ENCODE measurements at regions not wholly inside any gene's neighbourhood (a gene's known extent, or its start where the extent isn't known, plus 50 kb on each side); places are given as distances from the start of the nearest gene placed in this dataset.

- TF ChIP-seq, protein P1, sequence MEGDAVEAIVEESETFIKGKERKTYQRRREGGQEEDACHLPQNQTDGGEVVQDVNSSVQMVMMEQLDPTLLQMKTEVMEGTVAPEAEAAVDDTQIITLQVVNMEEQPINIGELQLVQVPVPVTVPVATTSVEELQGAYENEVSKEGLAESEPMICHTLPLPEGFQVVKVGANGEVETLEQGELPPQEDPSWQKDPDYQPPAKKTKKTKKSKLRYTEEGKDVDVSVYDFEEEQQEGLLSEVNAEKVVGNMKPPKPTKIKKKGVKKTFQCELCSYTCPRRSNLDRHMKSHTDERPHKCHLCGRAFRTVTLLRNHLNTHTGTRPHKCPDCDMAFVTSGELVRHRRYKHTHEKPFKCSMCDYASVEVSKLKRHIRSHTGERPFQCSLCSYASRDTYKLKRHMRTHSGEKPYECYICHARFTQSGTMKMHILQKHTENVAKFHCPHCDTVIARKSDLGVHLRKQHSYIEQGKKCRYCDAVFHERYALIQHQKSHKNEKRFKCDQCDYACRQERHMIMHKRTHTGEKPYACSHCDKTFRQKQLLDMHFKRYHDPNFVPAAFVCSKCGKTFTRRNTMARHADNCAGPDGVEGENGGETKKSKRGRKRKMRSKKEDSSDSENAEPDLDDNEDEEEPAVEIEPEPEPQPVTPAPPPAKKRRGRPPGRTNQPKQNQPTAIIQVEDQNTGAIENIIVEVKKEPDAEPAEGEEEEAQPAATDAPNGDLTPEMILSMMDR (IDR thresholded peaks at IDR 0.05): no peak
Observed at GRCh38 chr1:209229494-209230061, 353.9 kb upstream of the CAMK1G start.

DNA sequence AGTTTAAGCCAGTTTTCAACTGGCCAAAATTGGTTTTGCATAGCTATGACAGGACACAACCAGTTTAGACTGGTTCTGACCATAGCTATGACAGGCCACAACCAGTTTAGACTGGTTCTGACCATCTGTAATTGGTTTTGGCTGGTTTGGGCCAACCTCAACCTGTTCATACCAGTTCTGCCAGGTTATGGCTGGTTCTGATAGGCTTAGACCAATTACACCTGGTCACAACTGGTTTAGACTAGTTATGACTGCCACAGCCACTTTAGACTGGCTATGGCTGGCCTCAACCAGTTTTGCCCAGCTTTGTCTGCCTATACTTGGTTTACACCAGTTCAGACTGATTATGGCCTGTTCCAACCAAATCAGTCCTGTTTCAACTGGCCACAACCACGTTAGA lies 353.2 kb upstream of the CAMK1G start:
- no peak overlapping the region for H3K27ac ChIP-seq
- no peaks in the 10 kb centered on the region for H3K4me1 ChIP-seq
- peaks cover 0 to 25% of the 10 kb centered on the region in 2 donors for H3K27me3 ChIP-seq
- no peaks in the 10 kb centered on the region for H3K36me3 ChIP-seq
- ATAC-seq (no peak), DNase-seq (no peak)
- intact Hi-C loops (cut with DNase I): no loop called here
- H3K4me3 ChIP-seq: no peak overlapping the region
- H3K9me3 ChIP-seq: peaks cover 0 to 2% of the 10 kb centered on the region in 2 donors
- TF ChIP-seq, protein P1 (IDR thresholded peaks at IDR 0.05): no peak

More at GRCh38 chr1:209229494-209230061, 353.9 kb upstream of the CAMK1G start:
- H3K9me3 ChIP-seq: peaks cover 0 to 2% of the 10 kb centered on the region in 2 donors
- H3K36me3 ChIP-seq: no peaks in the 10 kb centered on the region
- peaks cover 0 to 25% of the 10 kb centered on the region in 2 donors for H3K27me3 ChIP-seq
- intact Hi-C loops (cut with DNase I): no loop called here
- no peaks in the 10 kb centered on the region for H3K4me1 ChIP-seq
- DNase-seq (no peak), ATAC-seq (no peak)
- no peak overlapping the region for H3K4me3 ChIP-seq
- no peak overlapping the region for H3K27ac ChIP-seq

DNA sequence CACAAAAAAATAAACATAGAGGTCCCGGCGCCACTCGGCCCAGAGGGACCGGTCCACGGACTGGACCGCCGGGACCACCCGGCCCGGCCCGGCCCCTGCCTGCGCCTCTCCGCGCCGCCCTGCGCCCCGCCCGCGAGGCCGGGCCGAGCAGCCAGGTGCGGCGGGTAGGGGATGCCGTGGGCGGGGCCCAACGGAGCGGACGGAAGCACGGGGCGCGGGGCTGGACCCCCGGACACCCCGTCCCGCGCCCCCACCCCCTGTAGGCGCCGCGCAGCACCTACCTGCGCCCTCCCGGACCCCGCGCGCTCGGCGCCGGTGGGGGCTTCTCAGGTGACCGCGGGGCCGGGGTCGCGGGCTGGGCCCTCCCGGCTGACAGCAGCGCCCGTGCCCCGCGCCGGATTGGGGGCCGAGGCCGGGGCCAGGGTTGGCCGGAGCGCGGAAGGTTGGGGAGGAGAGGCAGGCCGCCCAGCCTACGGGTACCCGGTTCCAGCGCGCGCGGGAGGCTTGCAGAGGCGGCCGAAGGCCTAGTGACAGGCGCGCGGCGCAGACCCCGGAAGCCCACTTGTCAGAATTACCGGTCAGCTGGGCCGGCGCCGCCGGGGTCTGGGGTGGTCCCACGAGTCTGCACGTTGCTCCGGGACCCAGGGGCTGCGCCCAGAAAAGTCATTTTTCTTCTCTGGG lies 351.9 kb upstream of the CAMK1G start:
- H3K4me3 ChIP-seq: no peak overlapping the region
- no peaks in the 10 kb centered on the region for H3K4me1 ChIP-seq
- H3K36me3 ChIP-seq: no peaks in the 10 kb centered on the region
- peaks cover 0 to 25% of the 10 kb centered on the region in 2 donors for H3K27me3 ChIP-seq
- ATAC-seq (no peak), DNase-seq (peak in 1 of 4 donors; percentile 75)
- intact Hi-C loops (cut with DNase I): no loop called here
- TF ChIP-seq, protein P1 (IDR thresholded peaks at IDR 0.05): no peak
- H3K9me3 ChIP-seq: peaks cover 0 to 2% of the 10 kb centered on the region in 2 donors
- H3K27ac ChIP-seq: no peak overlapping the region

DNA sequence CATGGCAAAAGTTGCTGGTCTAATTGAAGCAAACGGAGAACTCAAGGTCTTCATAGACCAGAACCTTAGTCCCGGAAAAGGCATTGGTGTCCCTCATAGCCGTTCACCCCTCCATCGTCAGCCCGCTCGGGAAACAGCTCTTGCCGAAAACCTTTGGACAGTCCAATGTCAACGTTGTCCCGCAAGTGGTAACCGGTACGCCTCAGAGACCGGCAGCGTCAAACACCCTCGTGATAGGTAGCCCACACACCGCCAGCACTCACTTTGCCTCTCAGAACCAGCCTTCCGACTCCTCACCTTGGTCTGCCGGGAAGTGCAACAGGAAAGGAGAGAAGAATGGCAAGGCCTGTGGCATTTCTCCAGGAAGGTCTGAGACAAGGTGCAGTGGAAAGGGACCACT lies 351.3 kb upstream of the CAMK1G start:
- DNase-seq (no peak), ATAC-seq (no peak)
- no peak overlapping the region for H3K4me3 ChIP-seq
- H3K27me3 ChIP-seq: peaks cover 0 to 25% of the 10 kb centered on the region in 2 donors
- H3K9me3 ChIP-seq: peaks cover 0 to 2% of the 10 kb centered on the region in 2 donors
- TF ChIP-seq, protein P1 (IDR thresholded peaks at IDR 0.05): no peak
- H3K4me1 ChIP-seq: no peaks in the 10 kb centered on the region
- intact Hi-C loops (cut with DNase I): no loop called here
- H3K36me3 ChIP-seq: no peaks in the 10 kb centered on the region
- no peak overlapping the region for H3K27ac ChIP-seq

GRCh38 chr1:209232759-209233158 lies 350.8 kb upstream of the CAMK1G start:
- intact Hi-C loops (cut with DNase I): no loop called here
- H3K36me3 ChIP-seq: no peaks in the 10 kb centered on the region
- TF ChIP-seq, protein P1 (IDR thresholded peaks at IDR 0.05): no peak
- H3K4me1 ChIP-seq: no peaks in the 10 kb centered on the region
- peaks cover 0 to 25% of the 10 kb centered on the region in 2 donors for H3K27me3 ChIP-seq
- ATAC-seq (no peak), DNase-seq (no peak)
- H3K9me3 ChIP-seq: peaks cover 0 to 2% of the 10 kb centered on the region in 2 donors
- no peak overlapping the region for H3K4me3 ChIP-seq
- H3K27ac ChIP-seq: no peak overlapping the region

Data from left lung (tissue), 4 donors.